ENCODE measurements at regions not wholly inside any gene's neighbourhood (a gene's known extent, or its start where the extent isn't known, plus 50 kb on each side); places are given as distances from the start of the nearest gene placed in this dataset.

DNA sequence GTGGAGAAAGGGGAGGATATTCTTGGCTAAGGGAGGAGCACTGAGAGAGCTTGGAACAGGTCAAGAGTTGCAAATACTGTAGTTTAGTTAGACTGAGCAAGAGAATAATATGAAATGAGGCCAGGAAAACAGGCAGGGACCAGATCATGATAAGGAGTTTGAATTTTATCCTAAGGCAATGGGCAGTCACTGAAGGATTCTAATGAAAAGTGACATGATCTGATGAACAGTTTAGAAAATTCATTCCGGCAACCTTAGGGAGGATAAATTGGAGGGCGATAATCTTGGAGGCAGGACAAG lies 276.1 kb downstream of the PLK2 start:
- H3K9ac ChIP-seq: no peak overlapping the region
- H3F3A ChIP-seq (ENCODE audit: low read depth): no peaks in the 10 kb centered on the region
- H2AFZ ChIP-seq (replicated peaks): no peak overlapping the region
- no peaks in the 10 kb centered on the region for H3K9me3 ChIP-seq (ENCODE audit: low read depth)
- Mint-ChIP-seq H3K4me1 (peaks cover 19% of the 10 kb centered on the region), H3K36me3 (no peaks in the 10 kb centered on the region), H3K27me3 (ENCODE audit: insufficient read depth, low read depth) (no peaks in the 10 kb centered on the region), H3K4me3 (no peak overlapping the region), H3K9me3 (no peaks in the 10 kb centered on the region), H3K27ac (no peak overlapping the region)
- no peaks in the 10 kb centered on the region for H3K27me3 ChIP-seq
- H4K20me1 ChIP-seq (ENCODE audit: low read depth): no peaks in the 10 kb centered on the region
- no peak for DNase-seq (ENCODE audit: low spot score)
- no peaks in the 10 kb centered on the region for H3K79me2 ChIP-seq (ENCODE audit: low read depth)
- no peaks in the 10 kb centered on the region for H3K36me3 ChIP-seq
- no peak overlapping the region for H3K4me2 ChIP-seq
- no peak for TF ChIP-seq EZH2phosphoT487 (IDR thresholded peaks at IDR 0.05)
- TF ChIP-seq EZH2 (IDR thresholded peaks at IDR 0.05): no peak
- TF ChIP-seq, protein P1, sequence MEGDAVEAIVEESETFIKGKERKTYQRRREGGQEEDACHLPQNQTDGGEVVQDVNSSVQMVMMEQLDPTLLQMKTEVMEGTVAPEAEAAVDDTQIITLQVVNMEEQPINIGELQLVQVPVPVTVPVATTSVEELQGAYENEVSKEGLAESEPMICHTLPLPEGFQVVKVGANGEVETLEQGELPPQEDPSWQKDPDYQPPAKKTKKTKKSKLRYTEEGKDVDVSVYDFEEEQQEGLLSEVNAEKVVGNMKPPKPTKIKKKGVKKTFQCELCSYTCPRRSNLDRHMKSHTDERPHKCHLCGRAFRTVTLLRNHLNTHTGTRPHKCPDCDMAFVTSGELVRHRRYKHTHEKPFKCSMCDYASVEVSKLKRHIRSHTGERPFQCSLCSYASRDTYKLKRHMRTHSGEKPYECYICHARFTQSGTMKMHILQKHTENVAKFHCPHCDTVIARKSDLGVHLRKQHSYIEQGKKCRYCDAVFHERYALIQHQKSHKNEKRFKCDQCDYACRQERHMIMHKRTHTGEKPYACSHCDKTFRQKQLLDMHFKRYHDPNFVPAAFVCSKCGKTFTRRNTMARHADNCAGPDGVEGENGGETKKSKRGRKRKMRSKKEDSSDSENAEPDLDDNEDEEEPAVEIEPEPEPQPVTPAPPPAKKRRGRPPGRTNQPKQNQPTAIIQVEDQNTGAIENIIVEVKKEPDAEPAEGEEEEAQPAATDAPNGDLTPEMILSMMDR (IDR thresholded peaks at IDR 0.05): no peak
- no peak overlapping the region for H3K4me3 ChIP-seq
- no peak overlapping the region for H3K27ac ChIP-seq
- peaks cover 8% of the 10 kb centered on the region for H3K4me1 ChIP-seq

DNA sequence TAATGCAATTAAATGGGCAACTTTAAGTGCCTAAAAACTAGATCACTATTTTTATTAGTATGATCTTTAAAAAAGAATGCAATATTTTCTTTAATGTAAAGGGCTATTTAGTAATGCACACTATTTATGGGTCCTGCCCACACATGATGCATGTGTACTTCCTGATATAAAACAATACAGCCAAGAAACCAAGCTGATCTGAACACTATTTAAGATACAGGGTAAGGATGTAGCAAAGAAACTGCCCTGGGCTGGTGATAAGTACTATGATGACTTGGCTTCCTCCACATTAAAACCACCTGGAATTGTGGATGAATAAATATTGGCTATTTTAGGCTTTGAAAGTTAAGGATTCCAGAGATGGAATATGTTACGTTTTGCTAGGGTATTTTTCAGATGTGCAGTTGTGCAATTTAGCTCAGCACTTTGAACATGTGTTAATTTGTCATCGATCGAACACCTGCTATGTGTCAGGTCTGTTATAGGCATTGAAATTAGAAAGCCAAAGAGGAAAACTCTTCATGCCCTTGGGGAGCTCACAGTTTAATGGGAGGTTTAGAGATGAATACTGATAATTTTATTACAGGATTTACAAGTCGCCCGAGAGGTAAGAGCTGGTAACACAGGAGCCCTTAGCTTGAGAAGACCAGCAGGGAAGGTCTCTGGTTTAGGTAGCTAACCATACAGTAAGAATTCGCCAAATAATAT lies 276.7 kb downstream of the PLK2 start:
- H3F3A ChIP-seq (ENCODE audit: low read depth): no peaks in the 10 kb centered on the region
- Mint-ChIP-seq H3K36me3 (no peaks in the 10 kb centered on the region), H3K4me1 (peaks cover 17% of the 10 kb centered on the region), H3K27ac (no peak overlapping the region), H3K4me3 (no peak overlapping the region), H3K9me3 (no peaks in the 10 kb centered on the region), H3K27me3 (ENCODE audit: insufficient read depth, low read depth) (no peaks in the 10 kb centered on the region)
- H3K36me3 ChIP-seq: no peaks in the 10 kb centered on the region
- no peak overlapping the region for H3K4me2 ChIP-seq
- H3K27ac ChIP-seq: no peak overlapping the region
- H2AFZ ChIP-seq (replicated peaks): no peak overlapping the region
- H3K4me3 ChIP-seq: no peak overlapping the region
- H3K9me3 ChIP-seq (ENCODE audit: low read depth): no peaks in the 10 kb centered on the region
- DNase-seq (ENCODE audit: low spot score): no peak
- no peaks in the 10 kb centered on the region for H3K27me3 ChIP-seq
- peaks cover 7% of the 10 kb centered on the region for H3K4me1 ChIP-seq
- TF ChIP-seq, protein P1 (IDR thresholded peaks at IDR 0.05): no peak
- TF ChIP-seq EZH2phosphoT487 (IDR thresholded peaks at IDR 0.05) (no peak), EZH2 (IDR thresholded peaks at IDR 0.05) (no peak)
- H3K79me2 ChIP-seq (ENCODE audit: low read depth): no peaks in the 10 kb centered on the region
- H4K20me1 ChIP-seq (ENCODE audit: low read depth): no peaks in the 10 kb centered on the region
- H3K9ac ChIP-seq: no peak overlapping the region

DNA sequence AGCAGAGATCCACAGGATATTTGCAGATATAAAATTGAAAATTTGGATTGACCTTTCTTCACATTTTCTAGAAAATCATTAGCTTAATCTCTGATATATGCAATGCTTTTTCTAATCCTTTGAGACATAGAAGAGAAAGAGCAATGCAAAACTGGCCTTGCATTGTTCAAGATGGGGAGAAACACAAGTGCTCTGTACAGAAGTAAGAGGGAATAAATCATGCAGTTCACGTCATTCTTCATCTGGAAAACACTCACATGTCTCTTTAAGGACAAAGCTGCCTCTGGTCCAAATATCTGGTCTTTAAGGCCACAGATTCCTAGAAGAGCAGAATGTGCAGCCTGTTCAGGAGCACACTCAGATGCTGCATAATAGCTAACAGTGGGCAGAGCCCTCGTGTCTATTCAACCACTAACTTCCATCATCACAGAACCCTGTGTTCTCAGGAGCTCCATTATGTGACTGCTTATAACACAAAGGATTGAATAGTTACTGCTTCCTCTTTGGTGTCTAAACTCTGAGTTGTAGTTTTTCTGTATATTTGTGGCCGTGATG lies 277.5 kb downstream of the PLK2 start:
- Mint-ChIP-seq H3K4me3 (no peak overlapping the region), H3K9me3 (no peaks in the 10 kb centered on the region), H3K27ac (no peak overlapping the region), H3K36me3 (no peaks in the 10 kb centered on the region), H3K4me1 (peaks cover 12% of the 10 kb centered on the region), H3K27me3 (ENCODE audit: insufficient read depth, low read depth) (peaks cover 1% of the 10 kb centered on the region)
- Histone ChIP-seq H3K4me1 (peaks cover 7% of the 10 kb centered on the region), H3K27ac (no peak overlapping the region), H3K4me2 (no peak overlapping the region), H3K9ac (no peak overlapping the region), H3K27me3 (no peaks in the 10 kb centered on the region), H3K79me2 (ENCODE audit: low read depth) (no peaks in the 10 kb centered on the region), H2AFZ (replicated peaks) (peak overlapping the region; percentile 55), H3K9me3 (ENCODE audit: low read depth) (no peaks in the 10 kb centered on the region), H3K4me3 (no peak overlapping the region), H4K20me1 (ENCODE audit: low read depth) (no peaks in the 10 kb centered on the region), H3F3A (ENCODE audit: low read depth) (no peaks in the 10 kb centered on the region), H3K36me3 (no peaks in the 10 kb centered on the region)
- TF ChIP-seq EZH2phosphoT487 (IDR thresholded peaks at IDR 0.05) (no peak), EZH2 (IDR thresholded peaks at IDR 0.05) (no peak)
- TF ChIP-seq, protein P1 (IDR thresholded peaks at IDR 0.05): no peak
- no peak for DNase-seq (ENCODE audit: low spot score)
